ENCODE measurements at regions not wholly inside any gene's neighbourhood (a gene's known extent, or its start where the extent isn't known, plus 50 kb on each side); places are given as distances from the start of the nearest gene placed in this dataset.
"Not testable (repeated sequence)": the region's sequence is repeated elsewhere in the genome, so short reads cannot be mapped to it uniquely, and the experiment has no call there.

DNA sequence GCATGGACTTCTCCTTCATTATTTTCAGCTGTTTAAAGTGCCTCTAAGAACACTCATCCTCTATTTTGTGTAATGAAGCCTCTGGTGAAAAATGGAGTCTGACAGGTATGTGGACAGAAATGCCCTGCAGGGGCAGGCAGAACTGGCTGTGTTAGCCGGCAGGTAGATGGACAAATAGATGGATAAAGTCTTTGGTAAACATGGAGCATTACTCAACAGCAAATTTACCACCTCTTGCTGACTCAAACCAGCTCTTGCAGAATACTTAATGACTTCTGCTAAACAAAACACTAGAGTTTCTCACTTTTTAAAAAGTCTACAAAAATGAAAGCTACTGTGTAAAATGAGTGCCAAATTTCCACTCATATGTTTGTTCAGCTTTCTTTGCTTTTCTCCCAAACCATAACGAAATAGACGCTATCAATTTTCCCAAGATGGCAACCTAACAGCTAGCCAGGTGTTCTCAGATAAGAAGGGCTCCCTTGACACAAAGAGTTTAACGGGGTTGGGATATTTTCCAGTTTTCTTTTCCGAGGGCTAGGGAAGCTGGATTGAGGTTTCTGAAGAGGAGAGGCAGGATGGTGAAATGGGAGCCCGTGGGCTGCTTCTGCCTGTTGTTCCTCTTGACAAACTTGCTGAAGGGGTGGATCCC lies 71.9 kb upstream of the HABP2 start:
- DNase-seq (ENCODE audit: low read depth), result no peak
- H3K4me3 ChIP-seq (ENCODE audit: low read depth, low read length), result no peak overlapping the region
- TF ChIP-seq, protein P1, sequence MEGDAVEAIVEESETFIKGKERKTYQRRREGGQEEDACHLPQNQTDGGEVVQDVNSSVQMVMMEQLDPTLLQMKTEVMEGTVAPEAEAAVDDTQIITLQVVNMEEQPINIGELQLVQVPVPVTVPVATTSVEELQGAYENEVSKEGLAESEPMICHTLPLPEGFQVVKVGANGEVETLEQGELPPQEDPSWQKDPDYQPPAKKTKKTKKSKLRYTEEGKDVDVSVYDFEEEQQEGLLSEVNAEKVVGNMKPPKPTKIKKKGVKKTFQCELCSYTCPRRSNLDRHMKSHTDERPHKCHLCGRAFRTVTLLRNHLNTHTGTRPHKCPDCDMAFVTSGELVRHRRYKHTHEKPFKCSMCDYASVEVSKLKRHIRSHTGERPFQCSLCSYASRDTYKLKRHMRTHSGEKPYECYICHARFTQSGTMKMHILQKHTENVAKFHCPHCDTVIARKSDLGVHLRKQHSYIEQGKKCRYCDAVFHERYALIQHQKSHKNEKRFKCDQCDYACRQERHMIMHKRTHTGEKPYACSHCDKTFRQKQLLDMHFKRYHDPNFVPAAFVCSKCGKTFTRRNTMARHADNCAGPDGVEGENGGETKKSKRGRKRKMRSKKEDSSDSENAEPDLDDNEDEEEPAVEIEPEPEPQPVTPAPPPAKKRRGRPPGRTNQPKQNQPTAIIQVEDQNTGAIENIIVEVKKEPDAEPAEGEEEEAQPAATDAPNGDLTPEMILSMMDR (IDR thresholded peaks at IDR 0.05; ENCODE audit: insufficient read depth, low read depth, low read length), result no peak

DNA sequence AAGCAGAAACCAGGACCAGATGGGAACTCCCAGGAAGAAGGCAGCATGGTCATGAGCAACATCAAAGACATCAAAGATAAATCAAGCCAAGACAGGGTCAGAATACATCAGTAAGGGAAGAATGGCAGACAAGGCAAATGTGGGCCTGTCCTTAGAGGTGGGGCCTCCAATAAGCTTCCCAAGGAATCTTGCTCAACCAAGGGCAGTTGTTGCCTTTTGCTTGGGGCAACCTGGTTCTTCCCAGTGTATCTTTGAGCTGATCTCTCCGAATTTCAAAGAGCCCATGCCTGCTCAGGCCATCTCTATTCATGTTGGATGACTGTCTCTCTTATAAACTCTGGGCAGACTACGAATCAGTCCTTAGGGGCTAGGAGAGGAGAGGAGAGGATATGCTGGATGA lies 68.4 kb upstream of the HABP2 start:
- no peak overlapping the region for H3K4me3 ChIP-seq (ENCODE audit: low read depth, low read length)
- TF ChIP-seq, protein P1 (IDR thresholded peaks at IDR 0.05; ENCODE audit: insufficient read depth, low read depth, low read length), result no peak
- no peak for DNase-seq (ENCODE audit: low read depth)

DNA sequence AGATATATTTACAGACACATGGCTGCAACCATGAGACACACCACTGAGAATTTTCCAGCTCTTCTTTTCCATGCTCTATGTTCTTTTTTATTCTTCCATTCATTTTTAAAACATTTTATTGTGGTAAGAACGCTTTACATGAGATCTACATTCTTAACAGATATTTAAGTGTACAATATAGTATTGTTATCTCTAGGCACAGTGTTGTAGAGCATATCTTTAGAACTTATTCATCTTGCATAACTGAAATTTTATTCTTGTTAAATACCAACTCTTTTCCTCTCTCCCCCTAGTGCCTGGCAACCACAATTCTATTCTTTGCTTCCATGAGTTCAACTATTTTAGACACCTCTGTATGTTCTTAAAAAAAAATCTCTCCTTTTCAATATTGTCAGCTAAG lies 67.1 kb upstream of the HABP2 start:
- DNase-seq (ENCODE audit: low read depth), result no peak

DNA sequence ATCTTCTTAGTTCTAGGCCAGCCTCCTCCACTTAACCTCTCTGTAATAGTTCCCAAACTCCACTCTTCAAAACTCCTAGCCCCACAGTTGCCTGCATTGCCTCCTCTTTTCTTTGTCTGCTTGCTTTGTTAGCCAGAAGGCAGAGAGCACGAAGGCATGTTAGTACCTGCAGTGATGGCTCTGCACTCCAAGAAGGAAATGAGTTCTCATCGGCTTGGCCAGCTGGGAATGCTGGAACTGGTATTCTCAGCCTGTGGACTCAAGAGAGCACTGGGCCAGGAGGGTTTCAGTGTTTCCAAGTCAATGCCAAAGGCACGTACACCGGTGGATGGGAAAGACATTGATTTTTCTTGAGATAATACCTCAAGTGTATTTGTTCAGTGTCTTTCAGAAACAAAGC lies 66.3 kb upstream of the HABP2 start:
- DNase-seq (ENCODE audit: low read depth), result no peak
- H3K4me3 ChIP-seq (ENCODE audit: low read depth, low read length), result no peak overlapping the region
- TF ChIP-seq, protein P1 (IDR thresholded peaks at IDR 0.05; ENCODE audit: insufficient read depth, low read depth, low read length), result no peak

More for the DNA sequence above, 67.1 kb upstream of the HABP2 start:
- TF ChIP-seq, protein P1 (IDR thresholded peaks at IDR 0.05; ENCODE audit: insufficient read depth, low read depth, low read length), result no peak
- no peak overlapping the region for H3K4me3 ChIP-seq (ENCODE audit: low read depth, low read length)

DNA sequence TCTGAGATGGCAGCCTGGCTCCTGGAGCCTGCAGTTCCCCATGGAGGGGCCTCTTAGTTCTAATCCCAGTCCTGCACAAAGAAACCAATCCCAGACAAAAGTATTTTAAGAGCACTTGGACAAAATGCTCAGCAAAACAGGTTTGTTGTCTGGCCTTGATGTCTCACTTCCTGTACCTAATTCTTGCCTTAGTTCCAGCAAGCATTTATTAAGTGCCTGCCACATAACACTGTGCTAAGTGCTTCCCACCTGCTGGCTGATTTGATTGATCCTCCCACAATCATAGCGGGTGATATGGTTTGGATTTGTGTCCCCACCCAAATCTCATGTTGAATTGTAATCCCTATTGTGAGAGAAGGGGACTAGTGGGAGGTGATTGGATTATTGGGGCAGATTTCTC lies 65.7 kb upstream of the HABP2 start:
- no peak overlapping the region for H3K4me3 ChIP-seq (ENCODE audit: low read depth, low read length)
- TF ChIP-seq, protein P1 (IDR thresholded peaks at IDR 0.05; ENCODE audit: insufficient read depth, low read depth, low read length), result no peak
- no peak for DNase-seq (ENCODE audit: low read depth)

DNA sequence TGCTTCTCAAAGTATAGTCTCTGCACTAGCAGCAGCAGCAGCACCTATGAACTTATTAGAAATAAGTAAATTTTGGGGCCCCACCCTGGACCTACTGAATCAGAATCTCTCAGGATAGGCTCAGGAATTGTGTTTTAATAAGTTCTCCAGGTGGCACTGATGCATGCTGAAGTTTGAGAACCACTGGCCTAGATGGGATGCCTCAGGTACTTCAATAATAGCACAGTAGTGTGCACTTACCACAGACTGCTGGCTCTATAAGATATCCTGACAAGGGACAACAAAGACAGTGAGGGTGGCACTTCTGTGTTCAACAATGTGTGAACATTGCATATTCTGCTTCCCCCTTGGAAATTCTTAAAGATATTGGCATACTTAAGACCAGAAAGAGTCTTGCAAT lies 64.7 kb upstream of the HABP2 start:
- DNase-seq (ENCODE audit: low read depth), result no peak
- TF ChIP-seq, protein P1 (IDR thresholded peaks at IDR 0.05; ENCODE audit: insufficient read depth, low read depth, low read length), result no peak
- H3K4me3 ChIP-seq (ENCODE audit: low read depth, low read length), result no peak overlapping the region

DNA sequence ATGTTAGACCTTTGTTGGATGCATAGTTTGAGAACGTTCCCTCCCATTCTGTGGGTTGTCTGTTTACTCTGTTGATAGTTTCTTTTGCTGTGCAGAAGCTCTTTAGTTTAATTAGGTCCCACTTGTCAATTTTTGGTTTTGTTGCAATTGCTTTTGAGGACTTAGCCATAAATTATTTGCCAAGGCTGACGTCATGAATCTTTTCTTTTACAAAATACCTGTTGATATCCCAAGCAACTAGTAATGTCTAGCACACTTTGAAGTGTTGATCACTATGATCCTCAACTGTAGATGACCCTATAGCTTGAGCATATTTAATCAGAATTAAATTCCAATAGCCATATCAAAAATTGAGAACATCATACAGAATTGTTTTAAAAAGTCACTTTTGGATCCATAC lies 63.3 kb upstream of the HABP2 start:
- DNase-seq (ENCODE audit: low read depth); H3K4me3 ChIP-seq (ENCODE audit: low read depth, low read length): not testable (repeated sequence)

Data from fibroblast of villous mesenchyme (primary cell).